H1 (cell line): ENCODE measurements at regions not wholly inside any gene's neighbourhood (a gene's known extent, or its start where the extent isn't known, plus 50 kb on each side); places are given as distances from the start of the nearest gene placed in this dataset.

ENCODE experiments used
- CEBPB ChIP-seq: IDR thresholded peaks from 2 replicates; pipeline ENCODE4 v1.6.1; 2012; ENCODE audit warnings: low read depth, low read length
- POLR2A ChIP-seq, 2 experiments: IDR thresholded peaks; 1 replicate in 1 of 2; 2 replicates in 1 of 2; pipeline ENCODE4 v1.6.1; 2011; ENCODE audit warnings: low read depth in 2 of 2, low read length in 2 of 2, mild to moderate bottlenecking in 2 of 2; ENCODE audit errors: control extremely low read depth in 1 of 2
- RFX5 ChIP-seq: IDR thresholded peaks from 2 replicates; pipeline ENCODE4 v1.6.1; 2011; ENCODE audit warnings: low read depth, low read length, improper control_type of control experiment, borderline replicate concordance
- ZNF274 ChIP-seq: IDR thresholded peaks from 2 replicates; pipeline ENCODE4 v1.7.0; 2012; ENCODE audit warnings: low read length, borderline replicate concordance; ENCODE audit errors: extremely low read depth

- TF ChIP-seq POLR2A (IDR thresholded peaks at IDR 0.05; ENCODE audit: control extremely low read depth in 1 of 2, low read depth in 2 of 2, low read length in 2 of 2), result no peak
- TF ChIP-seq ZNF274, result no peak
- TF ChIP-seq RFX5, result no peak
- TF ChIP-seq CEBPB, result no peak
These were observed 84.6 kb upstream of the DTNBP1 start for GRCh38 chr6:15747354-15747883.
